ENCODE measurements at regions not wholly inside any gene's neighbourhood (a gene's known extent, or its start where the extent isn't known, plus 50 kb on each side); places are given as distances from the start of the nearest gene placed in this dataset.

DNA sequence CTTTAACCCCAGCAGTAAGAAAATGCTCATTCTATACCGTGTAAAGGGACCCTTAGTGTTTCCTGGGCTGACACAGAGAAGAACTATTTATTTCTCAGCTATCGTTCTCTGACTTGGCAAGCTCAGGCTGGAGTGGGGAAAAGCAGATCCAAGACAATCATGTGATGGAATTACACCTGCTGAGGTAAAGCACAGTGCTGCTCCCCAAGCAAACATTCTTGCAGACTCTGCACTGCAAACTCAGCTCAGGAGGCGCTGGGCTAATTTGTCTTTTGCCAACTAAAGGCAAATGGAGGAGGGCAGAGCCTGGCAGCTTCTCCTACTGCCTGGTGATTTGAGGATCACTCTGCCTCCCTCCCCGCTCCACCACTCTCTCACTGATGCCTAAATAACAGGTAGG is 57.8 kb upstream of the FUT8 start:
- DNase-seq (ENCODE audit: low spot score), result no peak

DNA sequence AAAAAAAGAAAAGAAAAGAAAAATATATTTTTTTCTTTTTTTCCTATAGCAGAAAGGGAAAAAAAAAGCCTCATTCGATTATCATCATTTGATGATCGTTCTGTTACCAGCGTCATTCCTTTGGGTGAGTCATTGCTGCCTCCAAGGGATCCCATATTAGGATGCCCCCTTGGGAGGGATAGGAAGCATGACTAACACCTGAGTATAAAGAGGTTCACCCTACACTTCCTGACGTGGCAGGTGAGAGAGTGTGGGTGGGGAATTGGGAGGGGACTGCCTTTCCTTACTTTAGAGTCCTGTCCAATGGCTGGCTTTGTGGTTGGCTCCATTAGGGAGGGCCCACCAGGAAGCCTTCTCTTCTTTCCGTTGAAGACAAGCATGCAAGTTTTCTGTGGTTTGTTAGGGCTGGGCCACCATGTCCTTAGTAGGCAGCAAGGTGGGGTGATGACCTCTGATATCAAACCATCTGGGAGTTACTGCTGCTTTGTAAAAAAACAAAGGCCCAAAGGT is 56.1 kb upstream of the FUT8 start:
- no peak for DNase-seq (ENCODE audit: low spot score)

DNA sequence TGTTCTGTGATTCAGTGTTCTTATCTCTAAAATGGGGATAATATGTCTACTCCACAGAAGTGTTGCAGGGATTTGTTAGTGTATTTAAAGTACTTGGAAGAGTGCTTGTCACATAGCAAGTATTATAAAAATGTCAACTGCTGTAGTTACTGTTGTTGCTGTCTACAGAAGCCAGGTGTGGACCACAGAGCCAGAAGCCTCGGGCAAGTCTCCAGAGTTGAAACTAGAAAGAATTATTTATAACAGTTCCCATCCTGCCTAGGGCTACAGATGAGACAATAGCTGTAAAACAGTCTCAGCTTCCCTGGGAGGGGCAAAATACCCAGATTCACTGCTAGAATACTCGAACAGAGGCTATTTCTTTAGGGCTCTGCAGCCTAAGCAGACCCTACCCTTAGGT is 55.4 kb upstream of the FUT8 start:
- DNase-seq (ENCODE audit: low spot score), result no peak

DNA sequence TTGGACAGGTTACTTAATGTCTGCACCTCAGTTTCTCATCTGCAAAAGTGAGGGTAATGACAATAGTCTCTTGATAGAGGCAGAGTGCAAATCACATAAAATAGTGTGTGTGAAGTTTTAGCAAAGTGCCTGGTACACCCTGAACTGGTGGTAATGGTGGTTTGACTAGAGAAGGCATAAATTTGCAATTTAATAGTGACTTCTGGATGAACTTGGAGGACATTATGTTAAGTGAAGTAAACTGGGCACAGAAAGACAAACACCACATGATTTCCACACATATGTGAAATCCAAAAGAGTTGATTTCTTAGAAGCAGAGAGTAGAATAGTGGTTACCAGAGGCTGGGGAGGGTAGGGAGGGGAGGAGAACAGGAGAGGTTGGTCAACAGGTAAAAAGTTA is 54.8 kb upstream of the FUT8 start:
- no peak for DNase-seq (ENCODE audit: low spot score)

DNA sequence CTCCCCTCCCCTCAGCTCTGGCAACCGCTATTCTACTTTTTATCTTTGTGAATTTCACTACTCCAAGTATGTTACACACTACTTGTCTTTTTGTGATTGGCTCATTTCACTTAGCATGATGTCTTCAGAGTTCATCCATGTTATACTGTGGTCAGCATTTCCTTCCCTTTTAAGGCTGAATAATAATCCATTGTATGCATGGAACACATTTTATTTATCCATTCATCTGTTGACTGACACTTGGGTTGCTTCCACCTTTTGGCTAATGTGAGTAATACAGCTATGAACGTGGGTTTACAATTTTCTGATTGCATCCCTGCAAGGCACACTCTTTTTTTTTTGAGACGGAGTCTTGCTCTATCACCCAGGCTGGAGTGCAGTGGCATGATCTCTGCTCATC is 53.0 kb upstream of the FUT8 start:
- DNase-seq (ENCODE audit: low spot score), result no peak

DNA sequence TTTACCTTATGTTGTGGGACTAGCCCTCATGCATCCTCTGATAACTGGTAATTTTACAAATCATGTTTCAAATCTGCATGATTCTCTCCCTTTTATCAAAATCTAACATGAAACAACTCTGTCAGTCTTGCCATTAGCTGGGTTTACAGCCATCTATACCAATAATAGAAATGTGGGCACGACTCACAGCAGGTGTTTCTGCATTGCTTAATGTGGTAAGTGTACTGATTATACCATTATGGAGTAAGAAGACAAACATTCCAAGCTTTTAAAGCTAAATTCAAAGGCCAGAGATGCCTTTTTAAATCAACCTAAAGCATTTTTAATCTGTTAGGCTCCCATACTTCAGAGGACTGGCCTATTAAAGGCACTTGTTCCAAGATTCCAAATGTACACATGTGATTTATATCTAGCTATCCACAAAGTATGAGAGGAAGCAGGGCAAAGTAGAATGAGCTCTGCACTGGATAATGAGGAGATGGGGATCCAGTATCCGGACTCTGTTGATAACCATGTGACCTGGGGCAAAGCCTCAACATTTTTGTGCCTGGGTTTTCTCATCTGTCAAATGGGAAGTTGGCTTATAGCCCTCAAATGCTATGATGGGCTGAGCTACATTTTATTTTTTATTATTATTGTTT is 52.3 kb upstream of the FUT8 start:
- DNase-seq (ENCODE audit: low spot score), result no peak

DNA sequence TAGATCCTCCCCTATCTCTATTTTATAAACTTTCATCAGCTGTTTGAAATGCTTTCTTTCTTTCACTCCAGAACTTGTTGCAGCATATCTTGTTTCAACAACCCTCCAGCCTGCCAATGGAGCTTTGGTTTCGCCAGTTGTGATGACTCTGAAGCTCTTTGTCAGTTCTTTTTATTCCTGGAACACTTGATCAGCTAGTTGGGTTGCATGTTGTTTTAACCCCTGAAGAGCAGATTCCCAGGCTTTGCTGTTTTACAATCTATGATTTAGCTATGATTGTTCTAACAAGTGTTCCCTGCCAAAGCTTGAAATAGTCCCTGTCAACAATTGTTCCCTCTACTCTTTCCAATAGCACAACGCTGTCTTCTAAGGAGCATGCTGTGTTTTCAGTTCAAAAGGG is 50.6 kb upstream of the FUT8 start:
- DNase-seq (ENCODE audit: low spot score), result no peak
